Keratinocyte (primary cell): ENCODE measurements at regions not wholly inside any gene's neighbourhood (a gene's known extent, or its start where the extent isn't known, plus 50 kb on each side); places are given as distances from the start of the nearest gene placed in this dataset.

Experiments used
- DNase-seq: peaks from one replicate; pipeline ENCODE4 v3.0.0-alpha.2; 2011; ENCODE audit warnings: low read depth, missing footprints, low spot score
- FAIRE-seq: peaks from 2 replicates; lab custom pipeline; 2011; peaks lifted over from hg19 to GRCh38; lab: Jason Lieb, UNC
- H2AFZ ChIP-seq: 2 replicates; pipeline ENCODE4 v1.6.0; 2012; ENCODE audit warnings: low read length, control low read depth, inconsistent platforms; ENCODE audit not compliant: control insufficient read depth
- H3K27ac ChIP-seq: 2 replicates; pipeline ENCODE4 v1.5.1; 2011; ENCODE audit warnings: low read length; ENCODE audit not compliant: control insufficient read depth, insufficient read depth
- H3K27me3 ChIP-seq: 3 replicates; pipeline ENCODE4 v1.6.0; 2011; ENCODE audit warnings: low read length; ENCODE audit not compliant: control insufficient read depth, insufficient read depth; ENCODE audit errors: extremely low read depth
- H3K36me3 ChIP-seq, 2 experiments: 2 replicates in 1 of 2; 3 replicates in 1 of 2; pipeline ENCODE4 v1.5.1; 2011; ENCODE audit warnings: low read length in 2 of 2, mild to moderate bottlenecking in 1 of 2; ENCODE audit not compliant: control insufficient read depth in 2 of 2, insufficient read depth in 2 of 2; ENCODE audit errors: extremely low read depth in 1 of 2
- H3K4me1 ChIP-seq: 3 replicates; pipeline ENCODE4 v1.5.1; 2011; ENCODE audit warnings: low read length; ENCODE audit not compliant: control insufficient read depth, insufficient read depth; ENCODE audit errors: extremely low read depth
- H3K4me2 ChIP-seq: 3 replicates; pipeline ENCODE4 v1.6.0; 2011; ENCODE audit warnings: low read depth, low read length; ENCODE audit not compliant: control insufficient read depth, insufficient read depth; ENCODE audit errors: extremely low read depth
- H3K4me3 ChIP-seq, 3 experiments: fragments of 200-600 bp in 1 of 3; sonication (generic) in 1 of 3; 2 replicates in 2 of 3; 3 replicates in 1 of 3; pipeline ENCODE4 v1.5.1; 2011 to 2016; ENCODE audit warnings: low read length in 3 of 3, mild to moderate bottlenecking in 3 of 3, control low read depth in 2 of 3, inconsistent platforms in 1 of 3, low read depth in 1 of 3, mixed read lengths in 1 of 3, mixed run types in 1 of 3, moderate library complexity in 1 of 3; ENCODE audit not compliant: control insufficient read depth in 2 of 3, insufficient read depth in 2 of 3; ENCODE audit errors: extremely low read depth in 1 of 3
- H3K79me2 ChIP-seq: 2 replicates; pipeline ENCODE4 v1.6.0; 2012; ENCODE audit warnings: low read length; ENCODE audit not compliant: control insufficient read depth, insufficient read depth
- H3K9ac ChIP-seq: 3 replicates; pipeline ENCODE4 v1.6.0; 2011; ENCODE audit warnings: low read length; ENCODE audit not compliant: control insufficient read depth, insufficient read depth; ENCODE audit errors: extremely low read depth
- H3K9me1 ChIP-seq: 3 replicates; pipeline ENCODE4 v1.6.0; 2011; ENCODE audit warnings: low read length; ENCODE audit not compliant: control insufficient read depth, insufficient read depth; ENCODE audit errors: extremely low read depth
- H3K9me3 ChIP-seq: 2 replicates; pipeline ENCODE4 v1.5.1; 2012; ENCODE audit warnings: low read depth, low read length; ENCODE audit not compliant: control insufficient read depth
- H4K20me1 ChIP-seq: 3 replicates; pipeline ENCODE4 v1.6.0; 2011; ENCODE audit warnings: low read length; ENCODE audit not compliant: control insufficient read depth, insufficient read depth; ENCODE audit errors: extremely low read depth
- CTCF ChIP-seq, 3 experiments: IDR thresholded peaks in 1 of 3; conservative IDR thresholded peaks in 1 of 3; optimal IDR thresholded peaks in 1 of 3; 2 replicates in 2 of 3; 3 replicates in 1 of 3; pipeline versions ENCODE3 to v1.5.1; 2011; ENCODE audit warnings: low read length in 3 of 3, mild to moderate bottlenecking in 3 of 3, moderate library complexity in 2 of 3, control low read depth in 1 of 3, inconsistent platforms in 1 of 3; ENCODE audit not compliant: insufficient read depth in 2 of 3; ENCODE audit errors: extremely low read depth in 1 of 3
- EZH2 ChIP-seq: IDR thresholded peaks from one replicate; pipeline ENCODE4 v1.6.1; 2012; ENCODE audit warnings: inconsistent platforms, mild to moderate bottlenecking, low read length, moderate library complexity
- dilution Hi-C: fragments of 300-500 bp; cut with MboI; formaldehyde crosslinking; loops from one replicate; pipeline ENCODE4 v1.7.0; 2020; ENCODE audit warnings: low sequenced_read_pairs; ENCODE audit not compliant: extremely low pct_ligation_motif_present

- DNase-seq = peak; percentile 66
- Histone ChIP-seq H2AFZ (peak overlapping the region; percentile 87), H3K4me2 (peak overlapping the region; percentile 65), H3K9me1 (no peaks in the 10 kb centered on the region), H3K4me1 (peaks cover 20% of the 10 kb centered on the region), H4K20me1 (no peaks in the 10 kb centered on the region), H3K27ac (peak overlapping the region; percentile 61), H3K9me3 (no peaks in the 10 kb centered on the region), H3K79me2 (no peaks in the 10 kb centered on the region), H3K9ac (peak overlapping the region; percentile 9), H3K27me3 (no peaks in the 10 kb centered on the region), H3K36me3 (no peaks in the 10 kb centered on the region), H3K4me3 (no peak overlapping the region)
- TF ChIP-seq CTCF (optimal IDR thresholded peaks at IDR 0.05 in 1 of 3, IDR thresholded peaks at IDR 0.05 in 1 of 3, conservative IDR thresholded peaks at IDR 0.05 in 1 of 3; ENCODE audit: extremely low read depth in 1 of 3, insufficient read depth in 2 of 3, low read length in 3 of 3) = no peak
- TF ChIP-seq EZH2 = no peak
- peak; percentile 94 for FAIRE-seq
- dilution Hi-C loops = no loop called here
Observed at GRCh38 chr3:36166477-36166876, 213.8 kb upstream of the STAC start.

- FAIRE-seq = no peak
- H3K36me3 ChIP-seq = no peaks in the 10 kb centered on the region
- TF ChIP-seq CTCF (optimal IDR thresholded peaks at IDR 0.05 in 1 of 3, IDR thresholded peaks at IDR 0.05 in 1 of 3, conservative IDR thresholded peaks at IDR 0.05 in 1 of 3; ENCODE audit: extremely low read depth in 1 of 3, insufficient read depth in 2 of 3, low read length in 3 of 3) = no peak
- no peak for TF ChIP-seq EZH2
Observed at GRCh38 chr3:36172699-36173098, 207.6 kb upstream of the STAC start.

More at GRCh38 chr3:36172699-36173098, 207.6 kb upstream of the STAC start:
- no peak for DNase-seq
- Histone ChIP-seq H2AFZ (no peak overlapping the region), H3K9me1 (no peaks in the 10 kb centered on the region), H3K4me2 (no peak overlapping the region), H3K9ac (no peak overlapping the region), H3K27ac (no peak overlapping the region), H3K79me2 (no peaks in the 10 kb centered on the region), H3K4me3 (no peak overlapping the region), H4K20me1 (no peaks in the 10 kb centered on the region), H3K4me1 (no peaks in the 10 kb centered on the region), H3K9me3 (no peaks in the 10 kb centered on the region), H3K27me3 (no peaks in the 10 kb centered on the region)
- dilution Hi-C loops = no loop called here
